Stomach (tissue), 8 donors: ENCODE measurements at regions not wholly inside any gene's neighbourhood (a gene's known extent, or its start where the extent isn't known, plus 50 kb on each side); places are given as distances from the start of the nearest gene placed in this dataset.

Source experiments
- DNase-seq, 2 donors: peaks; one replicate each; pipeline versions ENCODE4 v3.0.0 to v3.0.0-alpha.2; 2013 to 2019
- H3K27ac ChIP-seq, 5 donors: fragments of 200-600 bp in 4 of 5; sonication (generic) in 4 of 5; one replicate each; pipeline ENCODE4 v1.5.1; 2013 to 2019; ENCODE audit warnings: mild to moderate bottlenecking in 1 of 5, moderate library complexity in 1 of 5
- H3K27me3 ChIP-seq, 3 donors: fragments of 200-600 bp; sonication (generic); one replicate each; pipeline ENCODE4 v1.5.1; 2017 to 2019; ENCODE audit warnings: mixed run types in 1 of 3
- H3K36me3 ChIP-seq, 4 donors: fragments of 200-600 bp; sonication (generic); 1 replicate in 3 of 4; 2 replicates in 1 of 4; pipeline ENCODE4 v1.5.1; 2016 to 2019
- H3K4me1 ChIP-seq, 4 donors: fragments of 200-600 bp; sonication (generic); one replicate each; pipeline ENCODE4 v1.5.1; 2016 to 2019
- H3K4me3 ChIP-seq, 4 donors: fragments of 200-600 bp; sonication (generic) in 3 of 4; one replicate each; pipeline ENCODE4 v1.5.1; 2016 to 2019; ENCODE audit warnings: mild to moderate bottlenecking in 1 of 4
- H3K9me3 ChIP-seq, 4 donors: fragments of 200-600 bp; sonication (generic); one replicate each; pipeline ENCODE4 v1.5.1; 2016 to 2019
- EP300 ChIP-seq: sonication (generic); formaldehyde crosslinking; IDR thresholded peaks from one replicate; pipeline ENCODE4 v1.6.1; 2017; ENCODE audit warnings: antibody characterized with exemption
- POLR2A ChIP-seq, 4 donors: fragments of 450-650 bp; IDR thresholded peaks; one replicate each; pipeline ENCODE4 v1.6.1; 2016; ENCODE audit warnings: antibody characterized with exemption in 4 of 4, control low read depth in 2 of 4, mild to moderate bottlenecking in 1 of 4, moderate library complexity in 1 of 4
- POLR2AphosphoS5 ChIP-seq, 3 donors: sonication (generic); formaldehyde crosslinking; IDR thresholded peaks; one replicate each; pipeline ENCODE4 v1.6.1; 2016; ENCODE audit warnings: antibody characterized with exemption in 3 of 3
- WGBS, 5 donors: extraction: QIAGEN DNeasy Blood & Tissue Kit in 3 of 5; methylation state at CpG; one replicate each; pipeline versions ENCODE4 v1.1.5 to v1.1.7; 2013 to 2018; 5-methylcytosine and 5-hydroxymethylcytosine counted together
- intact Hi-C: fragments of 100-400 bp; cut with DNase I; formaldehyde crosslinking; loops from one replicate; pipeline ENCODE4 v1.15.1; 2023; ENCODE audit warnings: low total_unique reads
- TF ChIP-seq, protein P1 (sequence below), 7 experiments: fragments of 450-650 bp in 4 of 7; fragments of 200-600 bp in 3 of 7; sonication (generic) in 3 of 7; IDR thresholded peaks; one replicate each; pipeline ENCODE4 v1.5.1; 2016 to 2019; ENCODE audit warnings: antibody characterized with exemption in 7 of 7, control low read depth in 2 of 7, mild to moderate bottlenecking in 1 of 7
- donor health status: healthy with polysubstance abuse.
- donor health status: Bipolar disorder and iron deficiency.
- donor health status: healthy.

DNA sequence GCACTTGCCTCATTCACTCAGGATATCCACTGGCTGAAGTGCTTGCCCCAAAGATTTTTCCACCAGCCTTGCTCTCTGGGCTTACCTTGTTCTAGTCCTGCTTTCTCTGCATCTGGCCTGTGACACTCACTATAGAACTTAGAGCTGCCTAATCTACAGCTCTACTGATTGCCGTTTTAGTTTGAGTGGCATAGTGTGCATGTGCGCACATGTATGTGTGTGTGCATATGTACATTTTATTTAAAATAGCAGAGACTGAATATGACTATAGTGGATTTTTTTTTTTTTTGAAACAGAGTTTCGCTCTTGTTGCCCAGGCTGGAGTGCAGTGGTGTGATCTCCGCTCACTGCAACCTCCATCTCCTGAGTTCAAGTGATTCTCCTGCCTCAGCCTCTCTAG lies 92.0 kb upstream of the CCDC190 start:
- no peak overlapping the region for H3K4me3 ChIP-seq
- no peak overlapping the region for H3K27ac ChIP-seq
- no peaks in the 10 kb centered on the region for H3K27me3 ChIP-seq
- H3K36me3 ChIP-seq: no peaks in the 10 kb centered on the region
- H3K9me3 ChIP-seq: no peaks in the 10 kb centered on the region
- no peak for DNase-seq
- WGBS, 5 donors: 88 to 92% (median 89%) methylated on average over 4 of the region's 4 CpGs
- intact Hi-C loops: no loop called here
- TF ChIP-seq POLR2A (IDR thresholded peaks at IDR 0.05) (no peak), EP300 (no peak), POLR2AphosphoS5 (IDR thresholded peaks at IDR 0.05) (no peak)
- TF ChIP-seq, protein P1, sequence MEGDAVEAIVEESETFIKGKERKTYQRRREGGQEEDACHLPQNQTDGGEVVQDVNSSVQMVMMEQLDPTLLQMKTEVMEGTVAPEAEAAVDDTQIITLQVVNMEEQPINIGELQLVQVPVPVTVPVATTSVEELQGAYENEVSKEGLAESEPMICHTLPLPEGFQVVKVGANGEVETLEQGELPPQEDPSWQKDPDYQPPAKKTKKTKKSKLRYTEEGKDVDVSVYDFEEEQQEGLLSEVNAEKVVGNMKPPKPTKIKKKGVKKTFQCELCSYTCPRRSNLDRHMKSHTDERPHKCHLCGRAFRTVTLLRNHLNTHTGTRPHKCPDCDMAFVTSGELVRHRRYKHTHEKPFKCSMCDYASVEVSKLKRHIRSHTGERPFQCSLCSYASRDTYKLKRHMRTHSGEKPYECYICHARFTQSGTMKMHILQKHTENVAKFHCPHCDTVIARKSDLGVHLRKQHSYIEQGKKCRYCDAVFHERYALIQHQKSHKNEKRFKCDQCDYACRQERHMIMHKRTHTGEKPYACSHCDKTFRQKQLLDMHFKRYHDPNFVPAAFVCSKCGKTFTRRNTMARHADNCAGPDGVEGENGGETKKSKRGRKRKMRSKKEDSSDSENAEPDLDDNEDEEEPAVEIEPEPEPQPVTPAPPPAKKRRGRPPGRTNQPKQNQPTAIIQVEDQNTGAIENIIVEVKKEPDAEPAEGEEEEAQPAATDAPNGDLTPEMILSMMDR (IDR thresholded peaks at IDR 0.05): no peak
- no peaks in the 10 kb centered on the region for H3K4me1 ChIP-seq

GRCh38 chr1:162951553-162952315 lies 90.8 kb upstream of the CCDC190 start:
- 74 to 88% (median 84%) methylated on average over 2 of the region's 2 CpGs for WGBS, 5 donors
- no peak overlapping the region for H3K4me3 ChIP-seq
- H3K4me1 ChIP-seq: no peaks in the 10 kb centered on the region
- no peaks in the 10 kb centered on the region for H3K36me3 ChIP-seq
- H3K27me3 ChIP-seq: no peaks in the 10 kb centered on the region
- TF ChIP-seq EP300 (no peak), POLR2AphosphoS5 (IDR thresholded peaks at IDR 0.05) (no peak), POLR2A (IDR thresholded peaks at IDR 0.05) (no peak)
- TF ChIP-seq, protein P1 (IDR thresholded peaks at IDR 0.05): no peak
- H3K27ac ChIP-seq: no peak overlapping the region
- no peaks in the 10 kb centered on the region for H3K9me3 ChIP-seq
- intact Hi-C loops: no loop called here
- DNase-seq: no peak

GRCh38 chr1:162950187-162950586 lies 89.2 kb upstream of the CCDC190 start:
- no peaks in the 10 kb centered on the region for H3K9me3 ChIP-seq
- TF ChIP-seq POLR2AphosphoS5 (IDR thresholded peaks at IDR 0.05) (no peak), POLR2A (IDR thresholded peaks at IDR 0.05) (no peak), EP300 (no peak)
- TF ChIP-seq, protein P1 (IDR thresholded peaks at IDR 0.05): no peak
- intact Hi-C loops: no loop called here

GRCh38 chr1:162946701-162947100 lies 85.7 kb upstream of the CCDC190 start:
- Histone ChIP-seq H3K4me3 (no peak overlapping the region), H3K36me3 (no peaks in the 10 kb centered on the region), H3K9me3 (no peaks in the 10 kb centered on the region), H3K27ac (no peak overlapping the region), H3K27me3 (no peaks in the 10 kb centered on the region), H3K4me1 (peaks cover 0 to 11% (median 2%) of the 10 kb centered on the region in 4 donors)
- intact Hi-C loops: no loop called here
- no peak for DNase-seq
- WGBS, 5 donors: 90 to 98% (median 94%) methylated on average over 4 of the region's 4 CpGs
- TF ChIP-seq POLR2AphosphoS5 (IDR thresholded peaks at IDR 0.05): no peak
- TF ChIP-seq, protein P1 (IDR thresholded peaks at IDR 0.05): no peak
- no peak for TF ChIP-seq EP300
- no peak for TF ChIP-seq POLR2A (IDR thresholded peaks at IDR 0.05)

More at GRCh38 chr1:162950187-162950586, 89.2 kb upstream of the CCDC190 start:
- Histone ChIP-seq H3K36me3 (no peaks in the 10 kb centered on the region), H3K27ac (no peak overlapping the region), H3K4me1 (no peaks in the 10 kb centered on the region), H3K4me3 (no peak overlapping the region), H3K27me3 (no peaks in the 10 kb centered on the region)
- no peak for DNase-seq
